K562 (cell line): ENCODE measurements at regions not wholly inside any gene's neighbourhood (a gene's known extent, or its start where the extent isn't known, plus 50 kb on each side); places are given as distances from the start of the nearest gene placed in this dataset.

Source experiments
- E2F4 ChIP-seq: sonication (generic); formaldehyde crosslinking; IDR thresholded peaks from 2 replicates; pipeline ENCODE4 v1.8.0; 2022; ENCODE audit warnings: mild to moderate bottlenecking, low read depth, missing genetic modification reagents
- EZH2 ChIP-seq: IDR thresholded peaks from 2 replicates; pipeline ENCODE4 v1.6.1; 2012; ENCODE audit warnings: low read depth, mild to moderate bottlenecking, inconsistent platforms, low read length, borderline replicate concordance
- FOS ChIP-seq: IDR thresholded peaks from 3 replicates; pipeline ENCODE4 v1.6.1; 2011; ENCODE audit not compliant: insufficient read length; ENCODE audit errors: extremely low read depth
- FOXA1 ChIP-seq: fragments of 450-650 bp; IDR thresholded peaks from 2 replicates; pipeline ENCODE4 v1.6.1; 2016; ENCODE audit warnings: mild to moderate bottlenecking, borderline replicate concordance
- MYC ChIP-seq, 2 experiments: fragments of 250-450 bp in 1 of 2; sonication (Bioruptor Pico) in 1 of 2; IDR thresholded peaks; 2 replicates each; pipeline versions ENCODE4 v1.5.1 to v1.6.1; 2012 to 2021; ENCODE audit warnings: low read depth in 2 of 2, borderline replicate concordance in 1 of 2, improper control_type of control experiment in 1 of 2, low read length in 1 of 2, mild to moderate bottlenecking in 1 of 2, moderate library complexity in 1 of 2
- SMC3 ChIP-seq: conservative IDR thresholded peaks from 2 replicates; pipeline ENCODE4 v1.6.1; 2011; ENCODE audit warnings: low read depth, low read length, improper control_type of control experiment; ENCODE audit not compliant: insufficient read depth
- TAF1 ChIP-seq: IDR thresholded peaks from 2 replicates; pipeline ENCODE4 v1.6.1; 2011; ENCODE audit warnings: mild to moderate bottlenecking, low read length, moderate library complexity; ENCODE audit not compliant: insufficient read depth, control insufficient read depth, severe bottlenecking; ENCODE audit errors: extremely low read depth
- USF1 ChIP-seq: sonication (generic); formaldehyde crosslinking; IDR thresholded peaks from 2 replicates; pipeline ENCODE4 v1.9.0; 2022; ENCODE audit warnings: mild to moderate bottlenecking, missing genetic modification reagents
- ZBTB26 ChIP-seq: fragments of 450-650 bp; formaldehyde crosslinking; IDR thresholded peaks from 2 replicates; pipeline ENCODE4 v1.4.0; 2022; ENCODE audit warnings: missing genetic modification characterization
- ZNF384 ChIP-seq: IDR thresholded peaks from 2 replicates; pipeline ENCODE4 v1.6.1; 2012; ENCODE audit warnings: low read depth, low read length, improper control_type of control experiment
- ZNF398 ChIP-seq: fragments of 250-450 bp; sonication (Bioruptor Pico); IDR thresholded peaks from 2 replicates; pipeline ENCODE4 v1.8.0; 2021; ENCODE audit warnings: moderate library complexity, mild to moderate bottlenecking, inconsistent platforms
- ZNF740 ChIP-seq, 3 experiments: fragments of 200-800 bp in 1 of 3; sonication (Bioruptor generic) in 1 of 3; sonication (generic) in 1 of 3; formaldehyde crosslinking in 1 of 3; IDR thresholded peaks; 2 replicates each; pipeline versions ENCODE4 v1.6.1 to v1.8.0; 2016 to 2022; ENCODE audit warnings: mild to moderate bottlenecking in 2 of 3, missing compliant biosample characterization in 2 of 3, missing genetic modification characterization in 2 of 3, missing genetic modification reagents in 1 of 3
- ZSCAN29 ChIP-seq: fragments of 450-650 bp; IDR thresholded peaks from 2 replicates; pipeline ENCODE4 v1.6.1; 2017

GRCh38 chr22:48855013-48855412 lies 972.7 kb downstream of the BRD1 start:
- TF ChIP-seq ZNF398 (CRISPR knock-in tag) (no peak), ZNF384 (no peak), USF1 (CRISPR knock-in tag) (no peak), FOS (no peak), TAF1 (no peak), E2F4 (CRISPR knock-in tag) (no peak), ZBTB26 (CRISPR knock-in tag) (no peak), ZNF740 (CRISPR knock-in tag; IDR thresholded peaks at IDR 0.05) (no peak), ZNF740 (tag; IDR thresholded peaks at IDR 0.05) (no peak), MYC (IDR thresholded peaks at IDR 0.05; ENCODE audit: low read depth, low read length) (no peak), MYC (CRISPR knock-in tag; IDR thresholded peaks at IDR 0.05; ENCODE audit: borderline replicate concordance, low read depth) (no peak), EZH2 (no peak), FOXA1 (no peak), SMC3 (no peak), ZSCAN29 (no peak)
